SH-SY5Y (cell line): ENCODE measurements at regions not wholly inside any gene's neighbourhood (a gene's known extent, or its start where the extent isn't known, plus 50 kb on each side); places are given as distances from the start of the nearest gene placed in this dataset.

Experiments used
- GATA2 ChIP-seq: IDR thresholded peaks from 2 replicates; pipeline ENCODE4 v1.6.1; 2011; ENCODE audit warnings: mild to moderate bottlenecking, low read depth, low read length
- GATA3 ChIP-seq: IDR thresholded peaks from 2 replicates; pipeline ENCODE4 v1.6.1; 2011; ENCODE audit warnings: low read depth, mild to moderate bottlenecking, low read length, moderate library complexity

GRCh38 chr14:39576736-39577135 lies 144.5 kb upstream of the FBXO33 start:
- no peak for TF ChIP-seq GATA3
- no peak for TF ChIP-seq GATA2
